Sigmoid colon (tissue), 6 donors: ENCODE measurements at regions not wholly inside any gene's neighbourhood (a gene's known extent, or its start where the extent isn't known, plus 50 kb on each side); places are given as distances from the start of the nearest gene placed in this dataset.

Experiments
- DNase-seq: peaks from one replicate; pipeline ENCODE4 v3.0.0-alpha.2; 2019
- H3K27ac ChIP-seq, 4 donors: fragments of 200-600 bp; sonication (generic); one replicate each; pipeline ENCODE4 v1.5.1; 2016 to 2019; ENCODE audit warnings: mild to moderate bottlenecking in 1 of 4
- H3K27me3 ChIP-seq, 3 donors: fragments of 200-600 bp; sonication (generic); one replicate each; pipeline ENCODE4 v1.5.1; 2019; ENCODE audit warnings: mild to moderate bottlenecking in 1 of 3
- H3K36me3 ChIP-seq, 4 donors: fragments of 200-600 bp; sonication (generic); one replicate each; pipeline ENCODE4 v1.5.1; 2016 to 2019
- H3K4me1 ChIP-seq, 4 donors: fragments of 200-600 bp; sonication (generic); one replicate each; pipeline ENCODE4 v1.5.1; 2017 to 2019
- H3K4me3 ChIP-seq, 4 donors: fragments of 200-600 bp; sonication (generic); one replicate each; pipeline ENCODE4 v1.5.1; 2017 to 2019; ENCODE audit warnings: mild to moderate bottlenecking in 2 of 4, moderate library complexity in 1 of 4
- H3K9me3 ChIP-seq, 4 donors: fragments of 200-600 bp in 3 of 4; sonication (generic) in 3 of 4; one replicate each; pipeline versions ENCODE4 v1.5.1 to v1.6.1; 2013 to 2019
- EP300 ChIP-seq, 4 donors: sonication (generic); formaldehyde crosslinking; IDR thresholded peaks; one replicate each; pipeline ENCODE4 v1.6.1; 2017; ENCODE audit warnings: antibody characterized with exemption in 4 of 4
- POLR2A ChIP-seq, 2 donors: fragments of 450-650 bp; IDR thresholded peaks; one replicate each; pipeline ENCODE4 v1.6.1; 2016; ENCODE audit warnings: antibody characterized with exemption in 2 of 2, mild to moderate bottlenecking in 2 of 2, moderate library complexity in 2 of 2
- POLR2AphosphoS5 ChIP-seq, 4 donors: sonication (generic); formaldehyde crosslinking; IDR thresholded peaks; one replicate each; pipeline ENCODE4 v1.6.1; 2017; ENCODE audit warnings: antibody characterized with exemption in 4 of 4
- WGBS, 2 donors: extraction: QIAGEN DNeasy Blood & Tissue Kit; methylation state at CpG; one replicate each; pipeline ENCODE4 v1.1.7; 2013; 5-methylcytosine and 5-hydroxymethylcytosine counted together
- intact Hi-C: fragments of 100-400 bp; cut with DNase I; formaldehyde crosslinking; loops from one replicate; pipeline ENCODE4 v1.15.1; 2023
- TF ChIP-seq, protein P1 (sequence below), 4 experiments: fragments of 450-650 bp in 3 of 4; fragments of 200-600 bp in 1 of 4; IDR thresholded peaks; one replicate each; pipeline ENCODE4 v1.5.1; 2016 to 2019; ENCODE audit warnings: antibody characterized with exemption in 4 of 4, mild to moderate bottlenecking in 3 of 4, moderate library complexity in 2 of 4
- donor health status: healthy with polysubstance abuse.
- donor health status: healthy.

DNA sequence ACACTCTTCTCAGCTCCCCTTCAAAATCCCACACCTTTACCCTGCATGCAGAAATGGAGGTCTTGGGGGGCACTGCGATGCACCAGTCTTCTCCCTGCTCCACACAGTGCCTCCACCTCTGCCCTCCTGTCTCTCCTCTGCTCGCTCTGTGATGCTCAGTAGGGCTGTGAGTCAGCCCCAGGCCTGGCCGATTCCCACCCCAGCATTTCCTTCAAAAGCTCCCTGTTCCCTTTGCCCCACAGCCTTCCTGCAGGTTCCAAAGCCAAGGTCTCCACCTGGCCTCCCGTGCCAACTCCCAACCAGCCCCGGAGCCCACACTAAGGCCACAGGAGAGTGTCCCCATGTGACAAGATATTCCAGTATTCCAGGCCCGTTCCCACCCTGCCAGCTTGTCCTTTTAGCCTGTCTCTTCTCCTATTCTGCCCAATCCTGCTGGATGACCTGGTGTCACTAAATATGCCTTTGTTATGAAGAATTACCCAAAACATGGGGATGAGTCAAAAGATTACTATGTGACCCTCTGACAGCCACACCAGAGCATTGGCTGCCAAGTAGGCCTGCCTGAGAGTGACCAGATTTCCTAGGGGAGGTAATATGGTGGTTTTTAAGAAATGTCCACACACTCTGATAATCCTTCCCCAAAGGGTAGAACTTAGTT is 118.9 kb upstream of the NXT1 start:
- Histone ChIP-seq H3K27me3 (no peaks in the 10 kb centered on the region), H3K4me1 (peaks cover 0 to 12% (median 8%) of the 10 kb centered on the region in 4 donors), H3K36me3 (no peaks in the 10 kb centered on the region), H3K4me3 (no peak overlapping the region), H3K27ac (no peak overlapping the region), H3K9me3 (no peaks in the 10 kb centered on the region)
- DNase-seq, result no peak
- intact Hi-C loops, result loop anchor here (10.0 kb wide), 1 partner anchor 537 kb away; no protein-coding TSS in a partner anchor
- TF ChIP-seq, protein P1, sequence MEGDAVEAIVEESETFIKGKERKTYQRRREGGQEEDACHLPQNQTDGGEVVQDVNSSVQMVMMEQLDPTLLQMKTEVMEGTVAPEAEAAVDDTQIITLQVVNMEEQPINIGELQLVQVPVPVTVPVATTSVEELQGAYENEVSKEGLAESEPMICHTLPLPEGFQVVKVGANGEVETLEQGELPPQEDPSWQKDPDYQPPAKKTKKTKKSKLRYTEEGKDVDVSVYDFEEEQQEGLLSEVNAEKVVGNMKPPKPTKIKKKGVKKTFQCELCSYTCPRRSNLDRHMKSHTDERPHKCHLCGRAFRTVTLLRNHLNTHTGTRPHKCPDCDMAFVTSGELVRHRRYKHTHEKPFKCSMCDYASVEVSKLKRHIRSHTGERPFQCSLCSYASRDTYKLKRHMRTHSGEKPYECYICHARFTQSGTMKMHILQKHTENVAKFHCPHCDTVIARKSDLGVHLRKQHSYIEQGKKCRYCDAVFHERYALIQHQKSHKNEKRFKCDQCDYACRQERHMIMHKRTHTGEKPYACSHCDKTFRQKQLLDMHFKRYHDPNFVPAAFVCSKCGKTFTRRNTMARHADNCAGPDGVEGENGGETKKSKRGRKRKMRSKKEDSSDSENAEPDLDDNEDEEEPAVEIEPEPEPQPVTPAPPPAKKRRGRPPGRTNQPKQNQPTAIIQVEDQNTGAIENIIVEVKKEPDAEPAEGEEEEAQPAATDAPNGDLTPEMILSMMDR (IDR thresholded peaks at IDR 0.05), result no peak
- TF ChIP-seq EP300 (IDR thresholded peaks at IDR 0.05), result no peak
- TF ChIP-seq POLR2AphosphoS5 (IDR thresholded peaks at IDR 0.05), result no peak
- no peak for TF ChIP-seq POLR2A (IDR thresholded peaks at IDR 0.05)
- WGBS, 2 donors, result 80 to 92% methylated on average over 6 of the region's 6 CpGs

DNA sequence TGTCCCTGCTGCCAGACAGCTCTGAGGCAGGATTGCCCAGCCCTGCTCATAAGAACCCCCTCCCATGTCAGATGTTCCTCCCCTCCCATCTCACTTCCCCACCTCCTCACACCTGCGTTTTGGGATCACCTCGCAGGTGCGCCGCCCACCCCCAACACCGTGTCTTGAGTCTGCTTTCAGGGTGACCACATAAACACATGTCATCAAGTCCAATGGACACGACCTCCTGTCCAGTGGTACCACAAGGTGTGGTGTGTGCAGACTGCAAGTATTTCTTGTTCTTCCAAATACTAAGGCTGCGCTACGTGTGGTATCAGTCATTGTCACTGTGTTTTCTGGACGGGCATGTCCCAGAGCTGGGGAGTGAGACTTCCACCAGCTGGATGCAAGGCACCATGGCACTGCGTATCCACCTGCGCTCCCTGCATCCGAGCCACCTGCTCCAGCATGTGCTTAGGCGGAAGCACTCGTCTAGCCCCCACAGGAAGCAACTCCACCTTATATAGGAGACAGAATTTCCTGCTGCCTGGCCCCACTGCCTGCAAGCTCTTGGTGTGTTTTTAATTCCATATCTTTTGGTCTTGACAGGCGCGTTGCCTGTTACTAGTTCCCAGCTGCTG is 119.7 kb upstream of the NXT1 start:
- no peak for DNase-seq
- Histone ChIP-seq H3K27me3 (no peaks in the 10 kb centered on the region), H3K36me3 (no peaks in the 10 kb centered on the region), H3K4me3 (no peak overlapping the region), H3K4me1 (peaks cover 0 to 12% (median 8%) of the 10 kb centered on the region in 4 donors), H3K27ac (no peak overlapping the region), H3K9me3 (no peaks in the 10 kb centered on the region)
- TF ChIP-seq POLR2AphosphoS5 (IDR thresholded peaks at IDR 0.05), result no peak
- TF ChIP-seq POLR2A (IDR thresholded peaks at IDR 0.05), result no peak
- TF ChIP-seq, protein P1 (IDR thresholded peaks at IDR 0.05), result no peak
- TF ChIP-seq EP300 (IDR thresholded peaks at IDR 0.05), result no peak
- 64 to 79% methylated on average over 16 of the region's 16 CpGs for WGBS, 2 donors
- intact Hi-C loops, result loop anchor here (10.0 kb wide), 1 partner anchor 536 kb away; no protein-coding TSS in a partner anchor

DNA sequence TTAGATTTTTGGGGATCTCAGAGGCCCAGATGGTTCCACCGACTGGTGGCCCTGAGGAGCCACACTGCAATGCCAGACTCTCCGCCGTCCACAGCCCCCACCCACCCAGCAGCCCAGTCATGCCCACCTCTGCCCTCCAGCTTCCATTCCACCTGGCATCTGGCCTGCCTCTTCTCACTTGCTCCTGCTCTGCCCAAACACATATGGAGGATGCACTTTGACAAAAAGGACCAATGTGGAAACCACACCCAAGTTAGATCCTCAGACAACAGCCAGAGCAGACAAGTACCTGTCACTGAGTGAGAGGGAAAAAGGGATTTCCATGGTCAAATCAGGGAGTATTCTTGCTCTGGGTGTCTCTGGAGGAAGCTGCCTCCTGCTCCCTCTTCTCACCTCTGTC is 120.6 kb upstream of the NXT1 start:
- TF ChIP-seq POLR2A (IDR thresholded peaks at IDR 0.05) (no peak), EP300 (IDR thresholded peaks at IDR 0.05) (no peak), POLR2AphosphoS5 (IDR thresholded peaks at IDR 0.05) (no peak)
- Histone ChIP-seq H3K9me3 (no peaks in the 10 kb centered on the region), H3K4me3 (no peak overlapping the region), H3K27me3 (no peaks in the 10 kb centered on the region), H3K4me1 (peaks cover 0 to 12% (median 8%) of the 10 kb centered on the region in 4 donors), H3K36me3 (no peaks in the 10 kb centered on the region), H3K27ac (no peak overlapping the region)
- WGBS, 2 donors, result 91 to 92% methylated on average over 3 of the region's 3 CpGs
- intact Hi-C loops, result loop anchor here (10.0 kb wide), 1 partner anchor 535 kb away; no protein-coding TSS in a partner anchor
- no peak for DNase-seq

DNA sequence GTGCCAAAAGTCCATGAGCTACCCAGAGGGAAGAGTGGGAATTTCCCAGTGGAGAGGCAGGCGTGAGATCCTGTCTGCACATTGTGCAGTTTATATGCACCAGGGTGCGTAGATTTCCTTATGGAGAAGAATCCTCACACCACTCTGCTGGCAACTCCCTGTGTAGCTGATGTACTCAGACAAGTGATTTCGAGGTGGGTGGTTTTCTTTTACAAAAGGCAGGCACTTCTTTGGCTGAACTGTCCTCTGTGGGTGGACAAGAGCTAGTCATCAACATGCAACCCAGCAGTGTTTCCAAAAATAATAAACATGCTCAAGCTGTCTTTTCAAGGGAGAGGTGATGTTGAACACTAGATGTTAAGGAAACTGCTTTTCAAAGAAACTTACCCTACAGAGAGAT is 121.7 kb upstream of the NXT1 start:
- 43 to 65% methylated on average over 3 of the region's 3 CpGs for WGBS, 2 donors
- Histone ChIP-seq H3K4me3 (no peak overlapping the region), H3K27ac (no peak overlapping the region), H3K36me3 (no peaks in the 10 kb centered on the region), H3K9me3 (no peaks in the 10 kb centered on the region), H3K27me3 (no peaks in the 10 kb centered on the region), H3K4me1 (peaks cover 0 to 12% (median 8%) of the 10 kb centered on the region in 4 donors)
- TF ChIP-seq POLR2AphosphoS5 (IDR thresholded peaks at IDR 0.05), result peak in 2 of 4 donors; percentile 19 to 27
- TF ChIP-seq, protein P1 (IDR thresholded peaks at IDR 0.05), result no peak
- TF ChIP-seq EP300 (IDR thresholded peaks at IDR 0.05), result no peak
- TF ChIP-seq POLR2A (IDR thresholded peaks at IDR 0.05), result no peak
- intact Hi-C loops, result no loop called here
- DNase-seq, result no peak

DNA sequence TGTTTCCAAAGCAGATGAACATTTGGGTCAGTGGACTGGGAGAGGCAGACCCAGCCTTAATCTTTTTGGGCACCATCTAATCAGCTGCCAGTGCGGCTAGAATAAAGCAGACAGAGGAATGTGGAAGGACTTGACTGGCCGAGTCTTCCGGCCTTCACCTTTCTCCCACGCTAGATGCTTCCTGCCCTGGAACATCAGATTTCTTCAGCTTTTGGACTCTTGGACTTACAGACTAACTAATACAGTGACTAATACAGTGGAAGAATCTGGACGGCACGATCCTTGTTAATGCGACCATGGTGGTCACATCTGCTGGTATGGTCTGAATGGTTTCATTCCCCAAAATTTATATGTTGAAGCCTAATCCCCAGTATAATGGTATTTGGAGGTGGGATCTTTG is 122.6 kb upstream of the NXT1 start:
- H3K4me3 ChIP-seq, result no peak overlapping the region
- peaks cover 0 to 12% (median 8%) of the 10 kb centered on the region in 4 donors for H3K4me1 ChIP-seq
- TF ChIP-seq POLR2A (IDR thresholded peaks at IDR 0.05) (no peak), POLR2AphosphoS5 (IDR thresholded peaks at IDR 0.05) (no peak)
- TF ChIP-seq, protein P1 (IDR thresholded peaks at IDR 0.05), result no peak
- intact Hi-C loops, result no loop called here
- no peak for DNase-seq
- H3K27me3 ChIP-seq, result no peaks in the 10 kb centered on the region
- no peak overlapping the region for H3K27ac ChIP-seq
- H3K36me3 ChIP-seq, result no peaks in the 10 kb centered on the region
- 71 to 85% methylated on average over 7 of the region's 7 CpGs for WGBS, 2 donors
- no peaks in the 10 kb centered on the region for H3K9me3 ChIP-seq
